Gastroesophageal sphincter (tissue), 4 donors: ENCODE measurements at regions not wholly inside any gene's neighbourhood (a gene's known extent, or its start where the extent isn't known, plus 50 kb on each side); places are given as distances from the start of the nearest gene placed in this dataset.
"Not testable (repeated sequence)": the region's sequence is repeated elsewhere in the genome, so short reads cannot be mapped to it uniquely, and the experiment has no call there.

Source experiments
- ATAC-seq: fragments of 150-250 bp; one replicate; pipeline ENCODE4 v1.9.1; 2016; ENCODE audit warnings: mild to moderate bottlenecking, moderate library complexity
- H3K27ac ChIP-seq, 4 donors: fragments of 200-600 bp; sonication (generic) in 3 of 4; 1 replicate in 3 of 4; 2 replicates in 1 of 4; pipeline ENCODE4 v1.5.1; 2016 to 2019
- H3K27me3 ChIP-seq: fragments of 200-600 bp; sonication (generic); one replicate; pipeline ENCODE4 v1.5.1; 2019
- H3K36me3 ChIP-seq, 2 donors: fragments of 200-600 bp; sonication (generic); one replicate each; pipeline ENCODE4 v1.5.1; 2019; ENCODE audit warnings: control low read depth in 1 of 2
- H3K4me1 ChIP-seq, 3 donors: fragments of 200-600 bp; sonication (generic); 1 replicate in 2 of 3; 2 replicates in 1 of 3; pipeline ENCODE4 v1.5.1; 2016 to 2019; ENCODE audit warnings: control low read depth in 2 of 3
- H3K4me3 ChIP-seq, 2 donors: fragments of 200-600 bp; sonication (generic); one replicate each; pipeline ENCODE4 v1.5.1; 2019; ENCODE audit warnings: mild to moderate bottlenecking in 1 of 2, moderate library complexity in 1 of 2
- H3K9me3 ChIP-seq, 3 donors: fragments of 200-600 bp; sonication (generic); one replicate each; pipeline ENCODE4 v1.5.1; 2017 to 2019; ENCODE audit warnings: control low read depth in 2 of 3
- EP300 ChIP-seq: sonication (generic); formaldehyde crosslinking; IDR thresholded peaks from one replicate; pipeline ENCODE4 v1.6.1; 2017; ENCODE audit warnings: antibody characterized with exemption, mild to moderate bottlenecking
- POLR2A ChIP-seq, 2 donors: fragments of 450-650 bp; IDR thresholded peaks; one replicate each; pipeline ENCODE4 v1.6.1; 2017; ENCODE audit warnings: antibody characterized with exemption in 2 of 2, mild to moderate bottlenecking in 2 of 2, moderate library complexity in 1 of 2
- POLR2AphosphoS5 ChIP-seq: sonication (generic); formaldehyde crosslinking; IDR thresholded peaks from one replicate; pipeline ENCODE4 v1.6.1; 2017; ENCODE audit warnings: antibody characterized with exemption
- WGBS, 2 donors: methylation state at CpG; one replicate each; pipeline ENCODE4 v1.1.5; 2018; ENCODE audit warnings: low coverage in 1 of 2; 5-methylcytosine and 5-hydroxymethylcytosine counted together
- TF ChIP-seq, protein P1 (sequence below), 4 experiments: fragments of 200-600 bp in 2 of 4; fragments of 450-650 bp in 2 of 4; sonication (generic) in 1 of 4; IDR thresholded peaks; one replicate each; pipeline ENCODE4 v1.5.1; 2017 to 2019; ENCODE audit warnings: antibody characterized with exemption in 4 of 4, mild to moderate bottlenecking in 2 of 4, moderate library complexity in 2 of 4

DNA sequence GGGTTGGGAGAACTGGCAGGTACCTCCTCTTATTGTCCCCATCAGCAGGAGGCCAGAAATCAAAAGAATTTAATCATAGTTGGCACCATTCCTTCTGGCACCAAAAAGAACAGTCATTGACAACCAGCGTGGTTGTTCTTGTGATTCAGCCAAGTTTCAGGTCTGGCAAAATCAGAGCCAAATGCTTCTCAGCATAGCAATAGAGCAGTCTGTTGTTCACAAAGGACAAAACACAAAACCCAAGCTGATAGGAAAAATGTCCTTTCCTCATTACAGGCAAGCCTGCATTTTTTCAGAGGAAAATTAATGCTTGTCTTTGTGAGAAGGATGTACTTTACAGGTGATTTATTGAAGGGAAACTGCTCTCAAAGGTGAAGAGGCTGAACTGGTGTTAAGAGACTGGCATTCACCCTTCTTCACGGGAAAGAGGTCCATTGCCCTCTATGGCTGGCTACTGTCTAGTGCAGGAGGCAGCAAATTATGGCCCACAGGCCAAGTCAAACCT is 241.8 kb upstream of the ARHGAP42 start:
- 0 to 14% methylated on average over 1 to 2 of the region's 2 CpGs for WGBS, 2 donors
- peaks cover 0 to 7% (median 5%) of the 10 kb centered on the region in 3 donors for H3K4me1 ChIP-seq
- H3K27me3 ChIP-seq, result no peaks in the 10 kb centered on the region
- no peak overlapping the region for H3K27ac ChIP-seq
- no peak overlapping the region for H3K4me3 ChIP-seq
- TF ChIP-seq POLR2AphosphoS5 (no peak), POLR2A (IDR thresholded peaks at IDR 0.05) (no peak), EP300 (no peak)
- TF ChIP-seq, protein P1, sequence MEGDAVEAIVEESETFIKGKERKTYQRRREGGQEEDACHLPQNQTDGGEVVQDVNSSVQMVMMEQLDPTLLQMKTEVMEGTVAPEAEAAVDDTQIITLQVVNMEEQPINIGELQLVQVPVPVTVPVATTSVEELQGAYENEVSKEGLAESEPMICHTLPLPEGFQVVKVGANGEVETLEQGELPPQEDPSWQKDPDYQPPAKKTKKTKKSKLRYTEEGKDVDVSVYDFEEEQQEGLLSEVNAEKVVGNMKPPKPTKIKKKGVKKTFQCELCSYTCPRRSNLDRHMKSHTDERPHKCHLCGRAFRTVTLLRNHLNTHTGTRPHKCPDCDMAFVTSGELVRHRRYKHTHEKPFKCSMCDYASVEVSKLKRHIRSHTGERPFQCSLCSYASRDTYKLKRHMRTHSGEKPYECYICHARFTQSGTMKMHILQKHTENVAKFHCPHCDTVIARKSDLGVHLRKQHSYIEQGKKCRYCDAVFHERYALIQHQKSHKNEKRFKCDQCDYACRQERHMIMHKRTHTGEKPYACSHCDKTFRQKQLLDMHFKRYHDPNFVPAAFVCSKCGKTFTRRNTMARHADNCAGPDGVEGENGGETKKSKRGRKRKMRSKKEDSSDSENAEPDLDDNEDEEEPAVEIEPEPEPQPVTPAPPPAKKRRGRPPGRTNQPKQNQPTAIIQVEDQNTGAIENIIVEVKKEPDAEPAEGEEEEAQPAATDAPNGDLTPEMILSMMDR (IDR thresholded peaks at IDR 0.05), result no peak
- H3K9me3 ChIP-seq, result no peaks in the 10 kb centered on the region
- H3K36me3 ChIP-seq, result no peaks in the 10 kb centered on the region
- no peak for ATAC-seq

DNA sequence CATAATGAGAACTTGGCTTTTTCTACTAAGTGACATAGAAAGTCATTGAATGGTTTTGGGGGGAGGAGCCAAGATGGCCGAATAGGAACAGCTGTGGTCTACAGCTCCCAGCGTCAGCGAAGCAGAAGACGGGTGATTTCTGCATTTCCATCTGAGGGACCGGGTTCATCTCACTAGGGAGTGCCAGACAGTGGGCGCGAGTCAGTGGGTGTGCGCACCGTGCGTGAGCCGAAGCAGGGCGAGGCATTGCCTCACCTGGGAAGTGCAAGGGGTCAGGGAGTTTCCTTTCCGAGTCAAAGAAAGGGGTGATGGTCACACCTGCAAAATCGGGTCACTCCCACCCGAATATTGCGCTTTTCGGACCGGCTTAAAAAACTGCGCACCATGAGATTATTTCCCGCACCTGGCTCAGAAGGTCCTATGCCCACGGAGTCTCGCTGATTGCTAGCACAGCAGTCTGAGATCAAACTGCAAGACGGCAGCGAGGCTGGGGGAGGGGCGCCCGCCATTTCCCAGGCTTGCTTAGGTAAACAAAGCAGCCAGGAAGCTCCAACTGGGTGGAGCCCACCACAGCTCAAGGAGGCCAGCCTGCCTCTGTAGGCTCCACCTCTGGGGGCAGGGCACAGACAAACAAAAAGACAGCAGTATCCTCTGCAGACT is 235.2 kb upstream of the ARHGAP42 start:
- H3K4me1 ChIP-seq, H3K27me3 ChIP-seq, H3K36me3 ChIP-seq, ATAC-seq, H3K9me3 ChIP-seq, H3K4me3 ChIP-seq, H3K27ac ChIP-seq: not testable (repeated sequence)
- 96 to 100% methylated on average over 4 to 19 of the region's 26 CpGs for WGBS, 2 donors

DNA sequence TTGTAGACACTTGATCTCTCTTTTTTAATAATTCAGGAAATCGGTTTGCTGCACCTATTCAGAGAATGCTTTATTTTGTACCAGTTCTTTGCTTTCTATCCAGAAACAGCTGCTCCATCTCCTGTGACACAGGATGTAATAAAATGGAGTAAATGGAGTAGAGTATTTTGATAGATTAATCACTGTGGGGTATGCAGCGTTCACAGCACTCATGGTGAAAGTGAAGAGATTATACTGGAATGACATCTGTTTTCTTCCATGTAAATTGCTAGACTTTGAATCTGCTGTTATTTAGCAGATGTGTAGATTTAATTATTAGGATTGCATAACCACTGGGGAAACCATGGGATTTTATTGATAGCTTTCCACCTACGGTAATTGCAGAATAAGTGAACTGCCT is 227.3 kb upstream of the ARHGAP42 start:
- no peak overlapping the region for H3K4me3 ChIP-seq
- no peak for ATAC-seq
- H3K36me3 ChIP-seq, result no peaks in the 10 kb centered on the region
- H3K4me1 ChIP-seq, result no peaks in the 10 kb centered on the region
- H3K27ac ChIP-seq, result no peak overlapping the region
- 38 to 52% methylated on average over 3 of the region's 3 CpGs for WGBS, 2 donors
- no peaks in the 10 kb centered on the region for H3K9me3 ChIP-seq
- no peaks in the 10 kb centered on the region for H3K27me3 ChIP-seq
- no peak for TF ChIP-seq EP300
- TF ChIP-seq POLR2AphosphoS5, result no peak
- no peak for TF ChIP-seq POLR2A (IDR thresholded peaks at IDR 0.05)
- TF ChIP-seq, protein P1 (IDR thresholded peaks at IDR 0.05), result no peak

DNA sequence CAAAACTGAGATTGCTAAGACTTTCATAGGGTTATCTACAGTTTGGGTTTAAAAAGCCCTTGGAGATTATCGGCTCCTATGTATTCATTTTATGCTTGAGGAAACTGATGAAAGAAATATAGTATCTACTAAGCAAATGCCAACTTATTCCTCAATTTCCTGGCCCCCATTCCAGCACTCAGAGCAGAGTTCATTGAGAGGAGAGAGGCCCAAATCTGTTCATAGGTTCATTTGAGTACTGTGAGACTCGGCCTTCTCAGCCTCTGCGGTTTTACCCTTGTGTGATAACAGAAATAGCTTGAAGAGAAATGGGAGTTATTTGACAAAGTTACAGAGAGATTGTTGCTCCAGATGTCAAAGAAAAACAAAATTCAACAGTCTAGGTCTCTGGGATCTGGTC is 226.7 kb upstream of the ARHGAP42 start:
- H3K4me3 ChIP-seq, result no peak overlapping the region
- TF ChIP-seq, protein P1 (IDR thresholded peaks at IDR 0.05), result no peak
- TF ChIP-seq POLR2AphosphoS5 (no peak), EP300 (no peak), POLR2A (IDR thresholded peaks at IDR 0.05) (no peak)
- H3K4me1 ChIP-seq, result no peaks in the 10 kb centered on the region
- no peak overlapping the region for H3K27ac ChIP-seq
- H3K9me3 ChIP-seq, result no peaks in the 10 kb centered on the region
- no peak for ATAC-seq
- no peaks in the 10 kb centered on the region for H3K36me3 ChIP-seq
- H3K27me3 ChIP-seq, result no peaks in the 10 kb centered on the region
- 80 to 83% methylated on average over 1 to 3 of the region's 3 CpGs for WGBS, 2 donors

DNA sequence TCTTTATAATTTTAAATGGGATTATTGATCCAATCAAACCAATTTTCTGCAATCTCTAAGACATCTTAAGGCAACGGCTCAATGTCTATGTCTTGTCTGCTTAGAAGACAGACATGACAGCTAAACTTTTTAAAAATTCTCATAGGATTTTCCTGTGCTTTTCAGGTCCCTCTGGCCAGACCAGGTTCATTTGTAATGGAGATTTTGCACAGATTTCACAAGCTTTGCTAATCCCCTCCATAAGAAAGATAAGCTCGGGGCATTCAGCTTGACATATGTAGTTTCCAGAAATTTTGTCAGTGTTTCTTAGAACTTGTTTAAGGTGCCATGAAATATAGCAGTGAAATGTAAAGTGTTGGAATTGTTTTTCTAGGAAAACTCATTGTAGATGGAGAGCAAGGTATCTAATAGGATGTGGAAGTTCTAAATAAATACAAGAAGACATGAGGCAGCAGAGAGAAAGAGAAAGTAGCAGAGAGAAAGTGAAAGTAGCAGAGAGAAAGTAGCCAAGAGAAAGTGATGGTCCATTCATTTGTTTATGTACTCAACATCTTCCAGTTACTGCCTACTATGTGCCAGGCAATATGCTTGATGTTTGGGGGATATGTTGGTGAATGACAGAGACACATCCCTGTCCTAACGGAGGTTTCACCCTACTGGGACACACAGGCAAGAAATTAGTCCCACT is 219.1 kb upstream of the ARHGAP42 start:
- H3K4me1 ChIP-seq, result no peaks in the 10 kb centered on the region
- no peak for ATAC-seq
- no peaks in the 10 kb centered on the region for H3K9me3 ChIP-seq
- no peak for TF ChIP-seq POLR2A (IDR thresholded peaks at IDR 0.05)
- TF ChIP-seq, protein P1 (IDR thresholded peaks at IDR 0.05), result no peak
- no peak for TF ChIP-seq POLR2AphosphoS5
- no peak for TF ChIP-seq EP300
- WGBS, 2 donors, result 84 to 91% methylated on average over 3 of the region's 3 CpGs
- no peaks in the 10 kb centered on the region for H3K36me3 ChIP-seq
- no peaks in the 10 kb centered on the region for H3K27me3 ChIP-seq
- H3K4me3 ChIP-seq, result no peak overlapping the region
- H3K27ac ChIP-seq, result no peak overlapping the region
